NCI-H524 (cell line): ENCODE measurements at regions not wholly inside any gene's neighbourhood (a gene's known extent, or its start where the extent isn't known, plus 50 kb on each side); places are given as distances from the start of the nearest gene placed in this dataset.
"Not testable (repeated sequence)": the region's sequence is repeated elsewhere in the genome, so short reads cannot be mapped to it uniquely, and the experiment has no call there.

ENCODE experiments used
- DNase-seq, 2 experiments: peaks; one replicate each; lab custom pipeline; 2025; lab: John Stamatoyannopoulos, UW

GRCh38 chrX:40414335-40414734 lies 166.4 kb upstream of the ATP6AP2 start:
- DNase-seq = no peak

- no peak for DNase-seq
Measured at GRCh38 chrX:40411340-40412111, 169.2 kb upstream of the ATP6AP2 start.

- no peak for DNase-seq
Measured at GRCh38 chrX:40410859-40411258, 169.9 kb upstream of the ATP6AP2 start.

GRCh38 chrX:40406330-40406859 lies 174.4 kb upstream of the ATP6AP2 start:
- DNase-seq = peak; percentile 53 to 87

GRCh38 chrX:40405399-40405798 lies 175.4 kb upstream of the ATP6AP2 start:
- no peak for DNase-seq

- no peak for DNase-seq
Measured at GRCh38 chrX:40403757-40404156, 177.0 kb upstream of the ATP6AP2 start.

GRCh38 chrX:40402831-40403533 lies 177.8 kb upstream of the ATP6AP2 start:
- DNase-seq = no peak

GRCh38 chrX:40395102-40395501 lies 185.7 kb upstream of the ATP6AP2 start:
- no peak for DNase-seq

GRCh38 chrX:40394302-40394701 lies 186.5 kb upstream of the ATP6AP2 start:
- no peak for DNase-seq

- no peak for DNase-seq
Measured at GRCh38 chrX:40392599-40392998, 188.2 kb upstream of the ATP6AP2 start.

DNA sequence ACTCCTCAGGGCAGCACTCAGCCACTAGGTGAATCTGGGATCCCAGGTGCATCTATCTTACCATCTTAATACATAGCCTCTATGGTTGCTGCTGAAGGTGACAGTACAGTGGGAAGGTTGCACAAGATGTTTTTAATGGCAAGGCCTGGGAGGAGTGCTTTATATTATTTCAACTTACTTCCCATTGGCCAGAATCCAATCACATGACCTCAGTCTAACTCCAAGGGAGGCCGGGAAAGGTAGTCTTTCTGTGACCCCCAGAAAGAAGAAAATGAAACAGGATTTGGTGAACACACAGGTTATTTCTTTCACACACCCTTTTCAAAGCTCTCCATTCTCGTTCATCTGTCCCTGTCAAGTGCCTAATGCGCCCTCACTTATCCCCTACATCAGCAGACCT lies 189.1 kb upstream of the ATP6AP2 start:
- peak in 1 of 2 experiments; percentile 31 for DNase-seq

DNA sequence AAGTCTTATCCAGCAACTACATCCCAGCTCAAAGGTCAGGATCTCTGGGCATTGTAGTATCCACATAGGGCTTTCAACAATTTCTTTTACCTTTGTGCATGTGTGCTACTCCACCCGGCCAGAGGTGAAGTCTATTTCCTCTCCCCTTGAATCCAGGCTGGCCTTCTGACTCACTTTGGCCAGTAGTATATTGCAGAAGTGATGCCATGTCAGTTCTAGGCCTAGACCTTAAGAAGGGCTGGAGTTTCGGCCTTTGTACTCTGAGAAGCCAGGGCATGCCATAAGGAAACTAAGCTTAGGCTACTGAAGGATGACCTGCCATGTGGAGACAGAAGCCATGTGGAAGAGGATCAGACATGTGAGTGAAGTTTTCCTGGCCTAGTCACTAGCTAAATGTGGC lies 191.2 kb upstream of the ATP6AP2 start:
- no peak for DNase-seq

GRCh38 chrX:40388441-40388840 lies 192.3 kb upstream of the ATP6AP2 start:
- DNase-seq = no peak

DNA sequence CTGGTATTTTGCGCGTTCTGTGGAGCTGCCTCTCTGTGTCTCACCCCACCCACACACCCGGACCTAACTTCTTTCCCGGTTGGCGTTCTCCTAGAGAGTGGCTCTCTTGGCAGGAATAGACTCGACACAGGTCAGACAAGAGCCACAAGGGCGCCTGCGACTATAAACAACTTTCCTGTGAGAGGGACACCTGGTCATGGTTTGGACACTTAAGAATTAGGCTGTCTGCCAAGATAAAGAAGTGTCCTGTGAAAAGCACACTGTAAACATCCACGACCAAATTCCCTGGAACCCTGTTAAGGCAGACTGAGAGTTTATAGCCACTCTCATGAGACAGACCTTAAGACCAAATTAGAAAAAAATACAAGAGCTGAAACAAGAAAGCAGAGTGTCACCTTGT lies 192.9 kb upstream of the ATP6AP2 start:
- peak in 1 of 2 experiments; percentile 47 for DNase-seq

GRCh38 chrX:40387311-40387710 lies 193.5 kb upstream of the ATP6AP2 start:
- not testable (repeated sequence) for DNase-seq

DNA sequence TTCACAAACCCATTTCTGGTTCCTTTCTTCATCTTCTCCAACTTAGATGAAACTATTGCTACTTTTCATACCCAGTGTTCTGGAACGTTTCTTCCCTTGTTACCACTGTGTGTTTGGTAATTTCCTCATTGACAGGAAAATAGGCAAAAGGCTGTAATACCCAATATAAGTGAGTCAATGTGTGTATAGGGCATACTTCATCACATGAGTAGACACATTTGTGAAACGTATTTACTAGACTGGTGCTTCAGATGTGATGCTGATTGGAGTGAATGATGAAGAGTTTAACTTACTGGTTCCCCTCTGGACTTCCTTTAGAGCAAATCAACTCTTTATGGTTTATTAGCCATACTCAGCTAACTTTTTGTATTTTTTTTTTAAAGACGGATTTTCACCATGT lies 195.1 kb upstream of the ATP6AP2 start:
- DNase-seq = no peak

GRCh38 chrX:40385256-40385655 lies 195.5 kb upstream of the ATP6AP2 start:
- no peak for DNase-seq

GRCh38 chrX:40383969-40384368 lies 196.8 kb upstream of the ATP6AP2 start:
- no peak for DNase-seq

- peak; percentile 15 to 56 for DNase-seq
Measured at GRCh38 chrX:40383360-40383759, 197.4 kb upstream of the ATP6AP2 start.

DNA sequence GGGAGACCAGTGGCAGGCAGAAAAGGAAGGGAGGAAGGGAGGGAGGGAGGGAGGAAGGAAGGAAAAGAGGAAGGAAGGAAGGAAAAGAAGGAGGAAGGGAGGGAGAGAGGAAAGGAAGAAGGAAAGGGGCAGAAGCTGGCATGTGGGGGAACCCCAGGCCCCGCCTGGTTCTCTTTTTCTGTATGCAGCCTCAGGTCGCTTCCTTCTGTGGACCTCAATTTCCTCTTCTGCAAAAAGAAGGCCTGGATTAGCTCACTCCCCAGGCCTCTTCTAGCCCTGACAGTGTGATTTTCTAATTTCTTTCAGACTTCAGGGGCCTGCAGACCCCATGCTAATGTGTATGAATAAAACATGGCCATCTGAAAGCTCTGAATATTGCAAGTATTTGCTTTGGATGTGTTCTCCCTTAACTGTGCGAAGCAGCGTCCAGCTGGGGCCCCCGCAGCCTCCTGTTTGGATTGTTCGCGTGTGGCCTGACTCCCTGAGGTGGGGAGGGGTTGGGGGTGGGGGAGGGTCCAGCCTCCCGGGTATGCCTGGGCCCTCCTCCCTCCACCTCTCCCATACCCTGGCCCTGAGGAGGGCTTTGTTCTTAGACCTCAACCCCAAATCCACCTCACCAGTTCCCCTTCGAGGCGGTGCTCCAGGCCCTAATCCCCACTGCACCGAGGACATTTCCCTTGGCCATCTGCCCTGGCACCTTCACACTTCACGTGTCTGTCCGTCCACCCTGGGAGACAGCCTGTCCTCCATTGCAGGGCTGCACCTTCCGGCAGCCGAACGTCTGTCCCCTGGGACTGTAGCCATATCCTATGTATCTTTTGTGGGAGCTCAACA lies 199.9 kb upstream of the ATP6AP2 start:
- DNase-seq = peak in 1 of 2 experiments; percentile 35

GRCh38 chrX:40377684-40378083 lies 203.1 kb upstream of the ATP6AP2 start:
- no peak for DNase-seq

DNA sequence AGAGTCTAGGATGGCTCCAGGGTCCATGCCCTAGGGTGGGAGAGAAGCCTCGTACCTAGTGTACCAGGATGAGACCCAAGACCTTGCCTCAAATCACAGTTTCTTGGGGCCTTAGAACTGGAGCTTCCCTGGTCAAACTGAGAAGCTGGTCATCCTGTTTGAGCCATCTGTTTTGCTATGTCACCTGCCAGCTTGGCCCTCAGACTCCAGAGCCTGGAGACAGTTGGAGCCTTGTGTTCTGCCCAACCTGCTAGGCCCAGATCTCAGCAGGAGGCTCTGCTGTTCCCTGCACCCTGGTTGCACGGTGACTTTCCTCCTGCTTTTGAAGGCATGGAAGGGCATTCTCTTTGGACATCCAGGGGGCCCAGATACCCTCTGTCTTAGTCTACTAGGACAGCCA lies 206.3 kb upstream of the ATP6AP2 start:
- DNase-seq = peak in 1 of 2 experiments; percentile 34
